Uterus (tissue), 3 donors: ENCODE measurements at regions not wholly inside any gene's neighbourhood (a gene's known extent, or its start where the extent isn't known, plus 50 kb on each side); places are given as distances from the start of the nearest gene placed in this dataset.

Source experiments
- DNase-seq, 2 donors: peaks; one replicate each; pipeline ENCODE4 v3.0.0-alpha.2; 2019 to 2020
- H3K27ac ChIP-seq, 2 donors: fragments of 200-600 bp; sonication (generic); 1 replicate in 1 of 2; 2 replicates in 1 of 2; pipeline ENCODE4 v1.5.1; 2016 to 2018
- H3K27me3 ChIP-seq, 2 donors: fragments of 200-600 bp; sonication (generic); one replicate each; pipeline ENCODE4 v1.5.1; 2018 to 2019; ENCODE audit warnings: control low read depth in 1 of 2
- H3K36me3 ChIP-seq, 2 donors: fragments of 200-600 bp; sonication (generic); one replicate each; pipeline ENCODE4 v1.5.1; 2019; ENCODE audit warnings: control low read depth in 1 of 2
- H3K4me1 ChIP-seq, 2 donors: fragments of 200-600 bp; sonication (generic); one replicate each; pipeline ENCODE4 v1.5.1; 2018 to 2019; ENCODE audit warnings: control low read depth in 1 of 2
- H3K4me3 ChIP-seq, 2 donors: fragments of 200-600 bp; sonication (generic); 1 replicate in 1 of 2; 2 replicates in 1 of 2; pipeline ENCODE4 v1.5.1; 2018 to 2019; ENCODE audit warnings: mild to moderate bottlenecking in 1 of 2
- H3K9me3 ChIP-seq, 2 donors: fragments of 200-600 bp; sonication (generic); one replicate each; pipeline ENCODE4 v1.5.1; 2019; ENCODE audit warnings: control low read depth in 1 of 2
- POLR2A ChIP-seq, 2 donors: fragments of 450-650 bp; IDR thresholded peaks; one replicate each; pipeline ENCODE4 v1.6.1; 2016; ENCODE audit warnings: antibody characterized with exemption in 2 of 2, mild to moderate bottlenecking in 1 of 2, moderate library complexity in 1 of 2
- intact Hi-C: fragments of 100-400 bp; cut with DNase I; formaldehyde crosslinking; loops from one replicate; pipeline ENCODE4 v1.15.1; 2023; ENCODE audit warnings: low total_unique reads
- TF ChIP-seq, protein P1 (sequence below), 4 experiments: fragments of 200-600 bp in 2 of 4; fragments of 450-650 bp in 2 of 4; sonication (generic) in 2 of 4; IDR thresholded peaks; one replicate each; pipeline ENCODE4 v1.5.1; 2016 to 2019; ENCODE audit warnings: antibody characterized with exemption in 4 of 4, mild to moderate bottlenecking in 2 of 4, moderate library complexity in 1 of 4
- donor health status: DM: yes; HTN: yes; CAD: no.

DNA sequence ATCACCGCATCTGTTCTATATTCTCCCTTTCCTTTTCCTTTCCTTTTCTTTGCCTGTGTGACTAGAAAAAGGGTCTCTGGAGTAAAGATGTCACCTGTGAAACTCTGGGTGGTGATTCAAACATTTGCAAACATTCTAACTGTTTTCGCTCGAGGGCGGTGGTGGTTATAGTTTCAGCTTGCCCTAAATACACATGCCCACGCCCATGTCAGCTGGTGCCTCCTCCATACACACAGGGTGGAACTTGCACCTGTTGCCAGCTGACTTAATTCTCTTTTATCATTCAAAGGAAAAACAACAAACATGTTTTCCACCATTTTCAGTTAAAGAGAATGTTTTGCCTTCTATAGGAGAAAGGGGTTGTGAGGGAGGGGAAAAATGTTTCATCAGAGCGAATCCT, 381.9 kb upstream of the ARID1B start:
- H3K4me1 ChIP-seq = no peaks in the 10 kb centered on the region
- no peak for TF ChIP-seq POLR2A (IDR thresholded peaks at IDR 0.05)
- TF ChIP-seq, protein P1, sequence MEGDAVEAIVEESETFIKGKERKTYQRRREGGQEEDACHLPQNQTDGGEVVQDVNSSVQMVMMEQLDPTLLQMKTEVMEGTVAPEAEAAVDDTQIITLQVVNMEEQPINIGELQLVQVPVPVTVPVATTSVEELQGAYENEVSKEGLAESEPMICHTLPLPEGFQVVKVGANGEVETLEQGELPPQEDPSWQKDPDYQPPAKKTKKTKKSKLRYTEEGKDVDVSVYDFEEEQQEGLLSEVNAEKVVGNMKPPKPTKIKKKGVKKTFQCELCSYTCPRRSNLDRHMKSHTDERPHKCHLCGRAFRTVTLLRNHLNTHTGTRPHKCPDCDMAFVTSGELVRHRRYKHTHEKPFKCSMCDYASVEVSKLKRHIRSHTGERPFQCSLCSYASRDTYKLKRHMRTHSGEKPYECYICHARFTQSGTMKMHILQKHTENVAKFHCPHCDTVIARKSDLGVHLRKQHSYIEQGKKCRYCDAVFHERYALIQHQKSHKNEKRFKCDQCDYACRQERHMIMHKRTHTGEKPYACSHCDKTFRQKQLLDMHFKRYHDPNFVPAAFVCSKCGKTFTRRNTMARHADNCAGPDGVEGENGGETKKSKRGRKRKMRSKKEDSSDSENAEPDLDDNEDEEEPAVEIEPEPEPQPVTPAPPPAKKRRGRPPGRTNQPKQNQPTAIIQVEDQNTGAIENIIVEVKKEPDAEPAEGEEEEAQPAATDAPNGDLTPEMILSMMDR (IDR thresholded peaks at IDR 0.05) = no peak
- no peak for DNase-seq
- H3K27me3 ChIP-seq = no peaks in the 10 kb centered on the region
- no peaks in the 10 kb centered on the region for H3K36me3 ChIP-seq
- no peaks in the 10 kb centered on the region for H3K9me3 ChIP-seq
- no peak overlapping the region for H3K4me3 ChIP-seq
- intact Hi-C loops = no loop called here
- H3K27ac ChIP-seq = no peak overlapping the region

DNA sequence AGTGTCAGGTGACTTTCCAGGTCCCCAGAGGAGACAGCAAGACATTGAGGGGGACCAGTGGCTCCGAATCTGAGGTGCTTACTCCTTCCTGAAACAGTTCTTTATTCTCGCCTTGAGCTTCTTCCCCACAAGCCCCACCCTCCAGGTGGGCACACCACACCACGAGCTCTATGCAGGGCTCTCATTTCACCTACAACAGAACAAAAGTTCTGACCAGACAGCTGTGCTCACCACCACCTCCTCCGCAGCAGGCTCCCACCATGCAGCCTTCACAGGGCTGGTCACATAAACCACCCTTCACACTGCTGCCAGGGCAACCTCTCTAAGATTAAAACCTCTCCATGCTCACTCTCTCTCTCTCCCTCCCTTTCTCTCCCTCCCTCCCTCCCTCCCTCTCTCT, 384.5 kb upstream of the ARID1B start:
- no peak for TF ChIP-seq POLR2A (IDR thresholded peaks at IDR 0.05)
- TF ChIP-seq, protein P1 (IDR thresholded peaks at IDR 0.05) = no peak
- no peaks in the 10 kb centered on the region for H3K36me3 ChIP-seq
- intact Hi-C loops = no loop called here
- no peaks in the 10 kb centered on the region for H3K4me1 ChIP-seq
- no peaks in the 10 kb centered on the region for H3K9me3 ChIP-seq
- H3K27me3 ChIP-seq = no peaks in the 10 kb centered on the region
- H3K27ac ChIP-seq = no peak overlapping the region
- DNase-seq = no peak
- H3K4me3 ChIP-seq = no peak overlapping the region

DNA sequence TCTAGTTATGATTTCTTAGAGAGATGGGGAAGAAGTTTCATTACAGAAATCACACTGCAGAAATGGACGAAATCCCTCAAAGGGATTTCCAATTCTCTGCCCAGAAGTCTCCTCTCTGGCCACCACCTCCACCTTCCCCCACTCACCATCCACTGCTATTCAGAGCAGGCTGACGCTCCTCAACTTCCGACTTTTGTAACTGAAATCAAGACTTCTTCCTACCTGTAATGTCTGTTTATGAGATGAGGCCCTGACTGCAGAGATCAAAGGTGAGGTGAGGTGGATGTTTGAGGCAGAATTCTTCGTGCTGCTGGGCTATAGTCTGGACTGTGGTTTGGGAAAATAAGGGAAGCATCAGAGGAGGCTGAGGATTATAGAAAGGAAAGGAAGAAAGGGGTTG, 385.2 kb upstream of the ARID1B start:
- TF ChIP-seq POLR2A (IDR thresholded peaks at IDR 0.05) = no peak
- TF ChIP-seq, protein P1 (IDR thresholded peaks at IDR 0.05) = no peak
- Histone ChIP-seq H3K36me3 (no peaks in the 10 kb centered on the region), H3K4me1 (no peaks in the 10 kb centered on the region), H3K27ac (no peak overlapping the region), H3K27me3 (no peaks in the 10 kb centered on the region), H3K9me3 (no peaks in the 10 kb centered on the region), H3K4me3 (no peak overlapping the region)
- DNase-seq = no peak
- intact Hi-C loops = no loop called here

DNA sequence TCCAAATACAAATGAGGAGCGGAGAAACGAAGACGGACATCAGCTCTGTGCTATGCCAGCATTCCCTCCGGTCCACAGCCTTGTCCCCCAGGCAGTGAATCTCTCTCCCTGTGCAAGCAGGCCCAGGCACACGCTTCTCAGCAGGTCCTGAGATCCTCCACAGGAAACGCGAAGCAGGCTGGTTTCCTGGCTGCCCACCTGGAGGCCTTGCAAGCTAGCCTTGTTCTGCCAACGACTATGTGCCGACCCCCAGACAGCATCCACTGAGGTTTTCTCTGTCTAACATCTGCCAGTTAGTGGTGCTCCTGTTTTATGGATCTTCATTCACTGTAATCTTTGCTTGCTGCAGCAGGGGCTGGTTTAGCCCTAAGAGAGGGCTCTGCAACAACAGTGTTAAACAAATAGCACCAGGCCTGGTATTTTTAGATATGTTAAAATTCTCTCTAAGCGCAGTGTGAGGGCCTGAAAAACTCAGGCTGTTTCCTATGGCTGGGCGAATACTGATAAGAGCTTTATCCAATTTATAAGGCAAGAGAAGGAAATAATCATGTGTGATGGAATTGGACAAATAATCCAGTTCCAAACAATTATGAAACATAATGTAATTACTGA, 386.0 kb upstream of the ARID1B start:
- Histone ChIP-seq H3K9me3 (no peaks in the 10 kb centered on the region), H3K4me1 (no peaks in the 10 kb centered on the region), H3K4me3 (no peak overlapping the region), H3K27ac (no peak overlapping the region), H3K27me3 (no peaks in the 10 kb centered on the region), H3K36me3 (no peaks in the 10 kb centered on the region)
- intact Hi-C loops = no loop called here
- TF ChIP-seq POLR2A (IDR thresholded peaks at IDR 0.05) = no peak
- TF ChIP-seq, protein P1 (IDR thresholded peaks at IDR 0.05) = no peak
- no peak for DNase-seq

- Histone ChIP-seq H3K9me3 (no peaks in the 10 kb centered on the region), H3K27me3 (no peaks in the 10 kb centered on the region), H3K4me1 (no peaks in the 10 kb centered on the region), H3K27ac (no peak overlapping the region), H3K36me3 (no peaks in the 10 kb centered on the region), H3K4me3 (no peak overlapping the region)
- no peak for TF ChIP-seq POLR2A (IDR thresholded peaks at IDR 0.05)
- TF ChIP-seq, protein P1 (IDR thresholded peaks at IDR 0.05) = no peak
- intact Hi-C loops = no loop called here
- DNase-seq = no peak
These were observed 386.6 kb upstream of the ARID1B start for GRCh38 chr6:156390621-156391020.
